ENCODE measurements at regions not wholly inside any gene's neighbourhood (a gene's known extent, or its start where the extent isn't known, plus 50 kb on each side); places are given as distances from the start of the nearest gene placed in this dataset.
A peak's percentile ranks its signal among the peaks of the same experiment; 100 is the strongest.

DNA sequence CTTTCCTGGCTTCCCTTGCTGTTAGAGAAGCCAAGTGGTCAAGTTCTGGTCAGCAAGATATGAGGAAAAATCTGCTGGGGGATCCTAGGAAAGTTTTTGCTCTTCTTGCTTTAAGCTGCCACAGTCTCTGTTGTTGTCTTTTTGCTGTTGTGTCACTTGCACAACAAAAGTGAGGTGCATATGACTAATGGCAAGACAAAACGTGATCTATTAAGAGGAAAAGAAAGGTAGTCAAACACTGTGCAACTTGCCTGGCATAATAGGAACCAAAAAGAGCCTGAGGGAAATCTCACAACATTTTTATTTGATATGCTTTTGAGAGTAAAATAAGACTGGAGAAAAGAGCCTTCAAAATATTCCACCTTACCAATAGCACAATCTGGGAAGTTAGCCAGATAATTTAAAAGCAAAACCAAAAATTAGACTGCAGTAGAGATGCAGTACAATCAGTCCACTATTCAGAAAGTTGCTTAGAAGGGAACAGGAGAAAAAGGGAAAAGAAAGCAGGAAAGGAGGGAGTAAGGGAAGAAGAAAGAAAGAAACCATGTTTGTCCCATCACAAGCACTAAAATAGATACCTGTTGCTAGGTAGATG, 110.0 kb upstream of the SLC4A7 start:
- Histone ChIP-seq H3K27ac (ENCODE audit: low read depth, low read length) (no peak overlapping the region), H3K4me3 (ENCODE audit: low read depth, low read length) (no peak overlapping the region), H3K27me3 (ENCODE audit: control insufficient read depth, insufficient read depth, low read length) (no peaks in the 10 kb centered on the region), H3K4me1 (ENCODE audit: control insufficient read depth, insufficient read depth, low read length) (no peaks in the 10 kb centered on the region), H3K36me3 (ENCODE audit: control insufficient read depth, insufficient read depth, low read length) (no peaks in the 10 kb centered on the region), H3K9me3 (ENCODE audit: control insufficient read depth, insufficient read depth, low read length) (no peaks in the 10 kb centered on the region)
- 67% methylated on average over 1 of the region's 1 CpG for WGBS (ENCODE audit: insufficient coverage)
- DNase-seq (ENCODE audit: low read depth in 4 of 6, low spot score in 6 of 6), result no peak

- Histone ChIP-seq H3K27me3 (ENCODE audit: control insufficient read depth, insufficient read depth, low read length) (no peaks in the 10 kb centered on the region), H3K4me3 (ENCODE audit: low read depth, low read length) (no peak overlapping the region), H3K27ac (ENCODE audit: low read depth, low read length) (no peak overlapping the region), H3K4me1 (ENCODE audit: control insufficient read depth, insufficient read depth, low read length) (no peaks in the 10 kb centered on the region), H3K9me3 (ENCODE audit: control insufficient read depth, insufficient read depth, low read length) (no peaks in the 10 kb centered on the region), H3K36me3 (ENCODE audit: control insufficient read depth, insufficient read depth, low read length) (no peaks in the 10 kb centered on the region)
- DNase-seq (ENCODE audit: low read depth in 4 of 6, low spot score in 6 of 6), result no peak
- WGBS (ENCODE audit: insufficient coverage), result no CpG with 5 or more reads among the region's 2 CpGs
Observed at GRCh38 chr3:27593173-27593572, 109.0 kb upstream of the SLC4A7 start.

GRCh38 chr3:27591312-27592210, 107.4 kb upstream of the SLC4A7 start:
- peak in 1 of 6 donors; percentile 41 for DNase-seq (ENCODE audit: low read depth in 4 of 6, low spot score in 6 of 6)
- H3K9me3 ChIP-seq (ENCODE audit: control insufficient read depth, insufficient read depth, low read length), result no peaks in the 10 kb centered on the region
- 50% methylated on average over 2 of the region's 7 CpGs for WGBS (ENCODE audit: insufficient coverage)
- no peaks in the 10 kb centered on the region for H3K27me3 ChIP-seq (ENCODE audit: control insufficient read depth, insufficient read depth, low read length)
- no peak overlapping the region for H3K4me3 ChIP-seq (ENCODE audit: low read depth, low read length)
- H3K36me3 ChIP-seq (ENCODE audit: control insufficient read depth, insufficient read depth, low read length), result no peaks in the 10 kb centered on the region
- peak overlapping the region; percentile 40 for H3K27ac ChIP-seq (ENCODE audit: low read depth, low read length)
- no peaks in the 10 kb centered on the region for H3K4me1 ChIP-seq (ENCODE audit: control insufficient read depth, insufficient read depth, low read length)

GRCh38 chr3:27590437-27591298, 106.5 kb upstream of the SLC4A7 start:
- Histone ChIP-seq H3K27me3 (ENCODE audit: control insufficient read depth, insufficient read depth, low read length) (no peaks in the 10 kb centered on the region), H3K4me3 (ENCODE audit: low read depth, low read length) (no peak overlapping the region), H3K9me3 (ENCODE audit: control insufficient read depth, insufficient read depth, low read length) (no peaks in the 10 kb centered on the region), H3K4me1 (ENCODE audit: control insufficient read depth, insufficient read depth, low read length) (no peaks in the 10 kb centered on the region), H3K27ac (ENCODE audit: low read depth, low read length) (peak overlapping the region; percentile 53), H3K36me3 (ENCODE audit: control insufficient read depth, insufficient read depth, low read length) (no peaks in the 10 kb centered on the region)
- WGBS (ENCODE audit: insufficient coverage), result no CpG with 5 or more reads among the region's 5 CpGs
- peak in 2 of 6 donors; percentile 44 to 76 for DNase-seq (ENCODE audit: low read depth in 4 of 6, low spot score in 6 of 6)

GRCh38 chr3:27589795-27590194, 105.6 kb upstream of the SLC4A7 start:
- no peaks in the 10 kb centered on the region for H3K4me1 ChIP-seq (ENCODE audit: control insufficient read depth, insufficient read depth, low read length)
- no peak overlapping the region for H3K27ac ChIP-seq (ENCODE audit: low read depth, low read length)
- WGBS (ENCODE audit: insufficient coverage), result no CpG with 5 or more reads among the region's 1 CpG
- H3K4me3 ChIP-seq (ENCODE audit: low read depth, low read length), result no peak overlapping the region
- H3K36me3 ChIP-seq (ENCODE audit: control insufficient read depth, insufficient read depth, low read length), result no peaks in the 10 kb centered on the region
- no peaks in the 10 kb centered on the region for H3K9me3 ChIP-seq (ENCODE audit: control insufficient read depth, insufficient read depth, low read length)
- H3K27me3 ChIP-seq (ENCODE audit: control insufficient read depth, insufficient read depth, low read length), result no peaks in the 10 kb centered on the region
- DNase-seq (ENCODE audit: low read depth in 4 of 6, low spot score in 6 of 6), result no peak

- H3K27ac ChIP-seq (ENCODE audit: low read depth, low read length), result no peak overlapping the region
- no peaks in the 10 kb centered on the region for H3K27me3 ChIP-seq (ENCODE audit: control insufficient read depth, insufficient read depth, low read length)
- WGBS (ENCODE audit: insufficient coverage), result 58% methylated on average over 3 of the region's 3 CpGs
- H3K36me3 ChIP-seq (ENCODE audit: control insufficient read depth, insufficient read depth, low read length), result no peaks in the 10 kb centered on the region
- no peaks in the 10 kb centered on the region for H3K9me3 ChIP-seq (ENCODE audit: control insufficient read depth, insufficient read depth, low read length)
- no peak for DNase-seq (ENCODE audit: low read depth in 4 of 6, low spot score in 6 of 6)
- H3K4me1 ChIP-seq (ENCODE audit: control insufficient read depth, insufficient read depth, low read length), result no peaks in the 10 kb centered on the region
- no peak overlapping the region for H3K4me3 ChIP-seq (ENCODE audit: low read depth, low read length)
Observed at GRCh38 chr3:27585429-27585828, 101.2 kb upstream of the SLC4A7 start.

- Histone ChIP-seq H3K9me3 (ENCODE audit: control insufficient read depth, insufficient read depth, low read length) (no peaks in the 10 kb centered on the region), H3K4me1 (ENCODE audit: control insufficient read depth, insufficient read depth, low read length) (no peaks in the 10 kb centered on the region)
- 0% methylated on average over 1 of the region's 2 CpGs for WGBS (ENCODE audit: insufficient coverage)
Observed at GRCh38 chr3:27584874-27585273, 100.7 kb upstream of the SLC4A7 start.

DNA sequence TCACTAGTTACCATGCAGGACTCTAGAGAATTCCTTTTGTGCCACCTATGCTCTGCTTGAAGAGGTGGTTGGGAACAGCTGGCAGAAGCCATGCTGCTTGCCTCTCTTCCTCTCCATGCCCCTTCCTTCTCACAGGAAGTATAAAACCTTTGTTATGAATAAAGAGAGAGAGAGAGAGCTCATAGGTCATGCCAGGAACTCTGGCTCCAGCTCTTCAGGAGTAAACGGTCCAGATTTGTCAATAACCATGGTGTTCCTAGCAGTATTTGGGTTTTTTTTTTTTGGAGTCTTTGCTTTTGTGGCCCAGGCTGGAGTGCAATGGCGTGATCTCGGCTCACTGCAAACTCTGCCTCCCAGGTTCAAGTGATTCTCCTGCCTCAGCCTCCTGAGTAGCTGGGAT, 97.7 kb upstream of the SLC4A7 start:
- no peak for DNase-seq (ENCODE audit: low read depth in 4 of 6, low spot score in 6 of 6)
- Histone ChIP-seq H3K27ac (ENCODE audit: low read depth, low read length) (no peak overlapping the region), H3K4me1 (ENCODE audit: control insufficient read depth, insufficient read depth, low read length) (no peaks in the 10 kb centered on the region), H3K27me3 (ENCODE audit: control insufficient read depth, insufficient read depth, low read length) (no peaks in the 10 kb centered on the region), H3K9me3 (ENCODE audit: control insufficient read depth, insufficient read depth, low read length) (no peaks in the 10 kb centered on the region), H3K36me3 (ENCODE audit: control insufficient read depth, insufficient read depth, low read length) (no peaks in the 10 kb centered on the region), H3K4me3 (ENCODE audit: low read depth, low read length) (no peak overlapping the region)
- WGBS (ENCODE audit: insufficient coverage), result 80% methylated on average over 1 of the region's 3 CpGs

More at GRCh38 chr3:27584874-27585273, 100.7 kb upstream of the SLC4A7 start:
- Histone ChIP-seq H3K36me3 (ENCODE audit: control insufficient read depth, insufficient read depth, low read length) (no peaks in the 10 kb centered on the region), H3K4me3 (ENCODE audit: low read depth, low read length) (no peak overlapping the region), H3K27ac (ENCODE audit: low read depth, low read length) (no peak overlapping the region), H3K27me3 (ENCODE audit: control insufficient read depth, insufficient read depth, low read length) (no peaks in the 10 kb centered on the region)
- DNase-seq (ENCODE audit: low read depth in 4 of 6, low spot score in 6 of 6), result no peak

DNA sequence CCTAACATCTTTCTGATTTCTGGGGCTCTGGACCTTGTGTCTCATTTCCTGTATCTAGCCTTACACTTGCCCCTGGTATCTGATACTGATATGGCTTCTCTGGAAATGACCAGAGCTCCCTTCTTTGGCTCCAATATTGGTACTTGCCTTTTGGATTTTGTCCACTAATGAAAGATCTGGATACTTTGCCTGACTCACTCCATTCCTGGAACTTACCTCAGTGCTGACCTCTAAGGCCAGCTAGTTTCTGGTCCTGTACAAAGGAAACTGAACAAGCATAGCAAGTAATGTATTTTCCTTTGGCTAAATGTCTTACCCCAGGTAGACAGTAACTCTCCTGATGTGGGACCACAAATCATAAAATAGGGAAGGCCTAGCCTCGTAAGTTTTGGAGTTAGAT, 93.8 kb upstream of the SLC4A7 start:
- no peak for DNase-seq (ENCODE audit: low read depth in 4 of 6, low spot score in 6 of 6)
- no peaks in the 10 kb centered on the region for H3K4me1 ChIP-seq (ENCODE audit: control insufficient read depth, insufficient read depth, low read length)
- no peak overlapping the region for H3K27ac ChIP-seq (ENCODE audit: low read depth, low read length)
- no peak overlapping the region for H3K4me3 ChIP-seq (ENCODE audit: low read depth, low read length)
- no CpG with 5 or more reads among the region's 1 CpG for WGBS (ENCODE audit: insufficient coverage)
- H3K36me3 ChIP-seq (ENCODE audit: control insufficient read depth, insufficient read depth, low read length), result no peaks in the 10 kb centered on the region
- H3K9me3 ChIP-seq (ENCODE audit: control insufficient read depth, insufficient read depth, low read length), result no peaks in the 10 kb centered on the region
- H3K27me3 ChIP-seq (ENCODE audit: control insufficient read depth, insufficient read depth, low read length), result no peaks in the 10 kb centered on the region

Data from spinal cord (tissue), 9 donors.